H1 (cell line): ENCODE measurements at regions not wholly inside any gene's neighbourhood (a gene's known extent, or its start where the extent isn't known, plus 50 kb on each side); places are given as distances from the start of the nearest gene placed in this dataset.
"Not testable (repeated sequence)": the region's sequence is repeated elsewhere in the genome, so short reads cannot be mapped to it uniquely, and the experiment has no call there.

Source experiments
- CTCF ChIA-PET: fragments of 300-600 bp; sonication (Branson Sonifier 250); formaldehyde crosslinking; loops from one replicate; lab custom pipeline; 2021; ENCODE audit not compliant: partially characterized antibody; lab: Charles Lee
- POLR2A ChIA-PET: fragments of 300-600 bp; sonication (Branson Sonifier 250); formaldehyde crosslinking; loops from one replicate; lab custom pipeline; 2021; ENCODE audit warnings: inconsistent platforms; ENCODE audit not compliant: partially characterized antibody; lab: Charles Lee
- DNase-seq, 2 experiments: peaks; one replicate each; pipeline versions ENCODE4 v3.0.0 to v3.0.0-alpha.2; 2010 to 2022; ENCODE audit warnings: low spot score in 2 of 2, low read depth in 1 of 2, mixed read lengths in 1 of 2
- FAIRE-seq: peaks from 2 replicates; lab custom pipeline; 2011; peaks lifted over from hg19 to GRCh38; lab: Jason Lieb, UNC
- H2AFZ ChIP-seq: 2 replicates; pipeline ENCODE4 v1.8.1; 2012; ENCODE audit warnings: low read length, inconsistent platforms
- H2AK5ac ChIP-seq: 2 replicates; pipeline ENCODE4 v1.6.1; 2013; ENCODE audit warnings: low read depth, low read length
- H2BK120ac ChIP-seq: replicated peaks from 2 replicates; pipeline ENCODE3; 2013; ENCODE audit warnings: low read depth, low read length, inconsistent platforms
- H2BK12ac ChIP-seq: 2 replicates; pipeline ENCODE4 v1.6.1; 2013; ENCODE audit warnings: low read depth, low read length
- H2BK15ac ChIP-seq: 2 replicates; pipeline ENCODE4 v1.6.1; 2013; ENCODE audit warnings: low read length
- H2BK20ac ChIP-seq: 2 replicates; pipeline ENCODE4 v1.6.1; 2013; ENCODE audit warnings: low read length
- H2BK5ac ChIP-seq: 2 replicates; pipeline ENCODE4 v1.6.1; 2013; ENCODE audit warnings: low read depth, low read length
- H3K14ac ChIP-seq: 2 replicates; pipeline ENCODE4 v1.6.1; 2013; ENCODE audit warnings: inconsistent platforms; ENCODE audit not compliant: insufficient read length
- H3K18ac ChIP-seq: 2 replicates; pipeline ENCODE4 v1.6.1; 2013; ENCODE audit warnings: low read length; ENCODE audit errors: extremely low read depth
- H3K23ac ChIP-seq: 2 replicates; pipeline ENCODE4 v1.6.1; 2013; ENCODE audit warnings: inconsistent platforms; ENCODE audit not compliant: insufficient read length
- H3K23me2 ChIP-seq: 2 replicates; pipeline ENCODE4 v1.6.1; 2013; ENCODE audit warnings: low read depth, low read length
- H3K27ac ChIP-seq: 2 replicates; pipeline ENCODE4 v1.6.1; 2011; ENCODE audit warnings: low read depth, low read length, inconsistent platforms
- H3K27me3 ChIP-seq, 4 experiments: replicated peaks in 1 of 4; 1 replicate in 1 of 4; 2 replicates in 3 of 4; pipeline versions ENCODE4 v1.6.1 to v1.8.1; 2011 to 2013; ENCODE audit warnings: low read length in 3 of 4, mild to moderate bottlenecking in 3 of 4, inconsistent platforms in 2 of 4, mixed read lengths in 2 of 4, moderate library complexity in 1 of 4; ENCODE audit not compliant: control insufficient read depth in 3 of 4, insufficient read depth in 3 of 4; ENCODE audit errors: extremely low read depth in 1 of 4
- H3K36me3 ChIP-seq, 4 experiments: 2 replicates each; pipeline versions ENCODE4 v1.6.1 to v1.8.1; 2011 to 2013; ENCODE audit warnings: mild to moderate bottlenecking in 4 of 4, low read length in 3 of 4, moderate library complexity in 2 of 4, control low read depth in 1 of 4, inconsistent platforms in 1 of 4; ENCODE audit not compliant: insufficient read depth in 4 of 4, control insufficient read depth in 2 of 4
- H3K4ac ChIP-seq: replicated peaks from 2 replicates; pipeline ENCODE3; 2013; ENCODE audit warnings: low read length, low read depth, mixed read lengths, inconsistent platforms; ENCODE audit not compliant: insufficient read length
- H3K4me1 ChIP-seq, 4 experiments: replicated peaks in 1 of 4; 1 replicate in 1 of 4; 2 replicates in 3 of 4; pipeline versions ENCODE4 v1.6.1 to v1.8.1; 2011 to 2013; ENCODE audit warnings: low read length in 3 of 4, inconsistent platforms in 2 of 4, mixed read lengths in 1 of 4; ENCODE audit not compliant: insufficient read depth in 4 of 4, control insufficient read depth in 3 of 4
- H3K4me2 ChIP-seq, 2 experiments: 2 replicates each; pipeline versions ENCODE4 v1.6.1 to v1.8.1; 2011 to 2013; ENCODE audit warnings: low read depth in 2 of 2, low read length in 2 of 2, control low read depth in 1 of 2, inconsistent platforms in 1 of 2, mild to moderate bottlenecking in 1 of 2; ENCODE audit not compliant: insufficient read depth in 1 of 2
- H3K4me3 ChIP-seq, 4 experiments: fragments of 200-600, 300-600 bp in 1 of 4; sonication (generic), shearing (Covaris generic), sonication (Bioruptor Twin) in 1 of 4; 2 replicates each; pipeline versions ENCODE4 v1.5.1 to v1.8.1; 2011 to 2016; ENCODE audit warnings: low read length in 4 of 4, low read depth in 3 of 4, control low read depth in 2 of 4, inconsistent platforms in 2 of 4, mild to moderate bottlenecking in 2 of 4, mixed read lengths in 1 of 4, moderate library complexity in 1 of 4; ENCODE audit not compliant: insufficient read depth in 2 of 4; ENCODE audit errors: extremely low read depth in 1 of 4
- H3K56ac ChIP-seq: replicated peaks from 2 replicates; pipeline ENCODE3; 2013; ENCODE audit warnings: low read depth, mild to moderate bottlenecking, mixed read lengths, low read length, inconsistent platforms; ENCODE audit not compliant: insufficient read length
- H3K79me1 ChIP-seq: 2 replicates; pipeline ENCODE4 v1.6.1; 2013; ENCODE audit warnings: low read depth, low read length, control low read depth
- H3K79me2 ChIP-seq, 2 experiments: 2 replicates each; pipeline versions ENCODE4 v1.6.1 to v1.8.1; 2012 to 2013; ENCODE audit warnings: low read length in 2 of 2, mild to moderate bottlenecking in 2 of 2, inconsistent platforms in 1 of 2; ENCODE audit not compliant: insufficient read depth in 2 of 2, control insufficient read depth in 1 of 2
- H3K9ac ChIP-seq, 4 experiments: replicated peaks in 1 of 4; 1 replicate in 1 of 4; 2 replicates in 3 of 4; pipeline versions ENCODE4 v1.6.1 to v1.8.1; 2011 to 2013; ENCODE audit warnings: low read depth in 3 of 4, low read length in 3 of 4, control low read depth in 2 of 4, mild to moderate bottlenecking in 2 of 4, moderate library complexity in 2 of 4, inconsistent platforms in 1 of 4; ENCODE audit errors: extremely low read depth in 1 of 4
- H3K9me3 ChIP-seq, 2 experiments: 2 replicates each; pipeline versions ENCODE4 v1.6.1 to v1.8.1; 2012 to 2013; ENCODE audit warnings: mild to moderate bottlenecking in 2 of 2, moderate library complexity in 2 of 2, control low read depth in 1 of 2, inconsistent platforms in 1 of 2, low read depth in 1 of 2, low read length in 1 of 2, mixed read lengths in 1 of 2; ENCODE audit not compliant: insufficient read depth in 2 of 2
- H4K20me1 ChIP-seq, 2 experiments: replicated peaks in 1 of 2; 2 replicates each; pipeline versions ENCODE3 to v1.8.1; 2011 to 2013; ENCODE audit warnings: inconsistent platforms in 2 of 2, low read length in 2 of 2, mild to moderate bottlenecking in 1 of 2; ENCODE audit not compliant: insufficient read depth in 2 of 2, control insufficient read depth in 1 of 2
- H4K5ac ChIP-seq: 2 replicates; pipeline ENCODE4 v1.6.1; 2013; ENCODE audit warnings: low read length, low read depth, mixed read lengths, inconsistent platforms; ENCODE audit not compliant: insufficient read length
- H4K8ac ChIP-seq: 2 replicates; pipeline ENCODE4 v1.8.0; 2013; ENCODE audit warnings: mild to moderate bottlenecking, moderate library complexity, low read length, inconsistent platforms; ENCODE audit not compliant: insufficient read depth; ENCODE audit errors: extremely low read depth
- H4K91ac ChIP-seq: replicated peaks from 2 replicates; pipeline ENCODE3; 2013; ENCODE audit warnings: low read length, mixed read lengths, inconsistent platforms; ENCODE audit not compliant: insufficient read length
- KDM1A ChIP-seq: fragments of 200-600, 300-600 bp; sonication (generic); IDR thresholded peaks from 2 replicates; pipeline ENCODE4 v1.7.1; 2016; ENCODE audit warnings: mild to moderate bottlenecking, low read length, borderline replicate concordance
- WGBS, 2 experiments: shearing (Covaris generic) in 1 of 2; methylation state at CpG; one replicate each; pipeline versions ENCODE4 v1.1.6 to v1.1.7; 2013 to 2015; ENCODE audit warnings: low lambda C conversion rate in 2 of 2, mixed read lengths in 2 of 2, inconsistent platforms in 1 of 2, low coverage in 1 of 2, missing lambda C conversion rate in 1 of 2; ENCODE audit not compliant: insufficient replicate concordance in 2 of 2, insufficient coverage in 1 of 2, insufficient read length in 1 of 2; ENCODE audit errors: extremely low coverage in 1 of 2, missing lambda C conversion rate in 1 of 2; 5-methylcytosine and 5-hydroxymethylcytosine counted together

GRCh38 chr19:34050430-34050829, 121.9 kb upstream of the LSM14A start:
- H2BK120ac ChIP-seq, H2AFZ ChIP-seq, H3K9me3 ChIP-seq, FAIRE-seq, H3K36me3 ChIP-seq, H3K4me3 ChIP-seq, H3K18ac ChIP-seq, H2BK15ac ChIP-seq, H3K4me2 ChIP-seq, H3K23ac ChIP-seq, H3K79me1 ChIP-seq, H3K23me2 ChIP-seq, H4K91ac ChIP-seq, H2BK5ac ChIP-seq, H2BK12ac ChIP-seq, H3K4ac ChIP-seq, H4K5ac ChIP-seq, H4K8ac ChIP-seq, H3K4me1 ChIP-seq, POLR2A ChIA-PET, H3K56ac ChIP-seq, H3K27me3 ChIP-seq, H3K14ac ChIP-seq, DNase-seq, H2AK5ac ChIP-seq, H3K9ac ChIP-seq, H2BK20ac ChIP-seq, H3K79me2 ChIP-seq, H4K20me1 ChIP-seq, H3K27ac ChIP-seq: not testable (repeated sequence)
- TF ChIP-seq KDM1A = peak; percentile 59; the same call in 1 of the 2 replicates
- CTCF ChIA-PET = interaction anchor here (1.5 kb wide), 1 partner anchor 52 kb away, joined by 3 read pairs; no protein-coding TSS in a partner anchor
- WGBS, 2 experiments = 85% methylated on average over 3 of the region's 3 CpGs; no CpG with 5 or more reads in 1 of the 2 experiments
